Epithelial cell of esophagus (primary cell): ENCODE measurements at regions not wholly inside any gene's neighbourhood (a gene's known extent, or its start where the extent isn't known, plus 50 kb on each side); places are given as distances from the start of the nearest gene placed in this dataset.

Experiments used
- DNase-seq: peaks from one replicate; pipeline ENCODE4 v3.0.0; 2010; ENCODE audit warnings: low read depth
- H3K4me3 ChIP-seq: 2 replicates; pipeline ENCODE4 v1.5.1; 2011; ENCODE audit warnings: mild to moderate bottlenecking, low read length, control low read depth
- CTCF ChIP-seq: IDR thresholded peaks from 2 replicates; pipeline ENCODE4 v1.5.1; 2011; ENCODE audit warnings: low read depth, mild to moderate bottlenecking, low read length, control low read depth, inconsistent platforms; ENCODE audit not compliant: insufficient read depth; ENCODE audit errors: missing control alignments

GRCh38 chr3:5270666-5271371 is 83.3 kb downstream of the EDEM1 start:
- no peak overlapping the region for H3K4me3 ChIP-seq
- TF ChIP-seq CTCF, result no peak
- no peak for DNase-seq

- H3K4me3 ChIP-seq, result no peak overlapping the region
- TF ChIP-seq CTCF, result no peak
- no peak for DNase-seq
Observed at GRCh38 chr3:5271372-5271683, 83.8 kb downstream of the EDEM1 start.

- H3K4me3 ChIP-seq, result no peak overlapping the region
- TF ChIP-seq CTCF, result no peak
- DNase-seq, result no peak
Observed at GRCh38 chr3:5272387-5272786, 84.9 kb downstream of the EDEM1 start.

GRCh38 chr3:5274091-5274490 is 86.6 kb downstream of the EDEM1 start:
- no peak for TF ChIP-seq CTCF
- DNase-seq, result no peak
- H3K4me3 ChIP-seq, result no peak overlapping the region

GRCh38 chr3:5275529-5275928 is 88.0 kb downstream of the EDEM1 start:
- DNase-seq, result no peak
- no peak overlapping the region for H3K4me3 ChIP-seq
- TF ChIP-seq CTCF, result no peak

- no peak for TF ChIP-seq CTCF
- no peak for DNase-seq
- no peak overlapping the region for H3K4me3 ChIP-seq
Observed at GRCh38 chr3:5276934-5277333, 89.4 kb downstream of the EDEM1 start.

GRCh38 chr3:5277612-5278236 is 90.2 kb downstream of the EDEM1 start:
- no peak for DNase-seq
- no peak for TF ChIP-seq CTCF
- H3K4me3 ChIP-seq, result no peak overlapping the region
